NCI-H345 (cell line): ENCODE measurements at regions not wholly inside any gene's neighbourhood (a gene's known extent, or its start where the extent isn't known, plus 50 kb on each side); places are given as distances from the start of the nearest gene placed in this dataset.

Source experiments
- DNase-seq: peaks from one replicate; lab custom pipeline; 2025; lab: John Stamatoyannopoulos, UW

- no peak for DNase-seq
Observed at GRCh38 chr10:62632071-62632809, 172.3 kb upstream of the ADO start.

GRCh38 chr10:62633976-62634375 lies 170.5 kb upstream of the ADO start:
- no peak for DNase-seq

- no peak for DNase-seq
Observed at GRCh38 chr10:62634576-62634975, 169.9 kb upstream of the ADO start.

GRCh38 chr10:62635127-62635526 lies 169.4 kb upstream of the ADO start:
- DNase-seq, result no peak

- no peak for DNase-seq
Observed at GRCh38 chr10:62636825-62637248, 167.7 kb upstream of the ADO start.

GRCh38 chr10:62637249-62638061 lies 167.1 kb upstream of the ADO start:
- no peak for DNase-seq

GRCh38 chr10:62638062-62638477 lies 166.4 kb upstream of the ADO start:
- no peak for DNase-seq

GRCh38 chr10:62639144-62639543 lies 165.4 kb upstream of the ADO start:
- no peak for DNase-seq

GRCh38 chr10:62640411-62640810 lies 164.1 kb upstream of the ADO start:
- no peak for DNase-seq

GRCh38 chr10:62643606-62644587 lies 160.6 kb upstream of the ADO start:
- no peak for DNase-seq

GRCh38 chr10:62647375-62648092 lies 157.0 kb upstream of the ADO start:
- no peak for DNase-seq

- DNase-seq, result no peak
Observed at GRCh38 chr10:62648921-62649320, 155.6 kb upstream of the ADO start.

- no peak for DNase-seq
Observed at GRCh38 chr10:62650411-62650810, 154.1 kb upstream of the ADO start.

GRCh38 chr10:62651341-62651740 lies 153.2 kb upstream of the ADO start:
- no peak for DNase-seq

GRCh38 chr10:62652114-62652513 lies 152.4 kb upstream of the ADO start:
- no peak for DNase-seq

- DNase-seq, result no peak
Observed at GRCh38 chr10:62652564-62652963, 152.0 kb upstream of the ADO start.

- DNase-seq, result no peak
Observed at GRCh38 chr10:62653254-62653653, 151.3 kb upstream of the ADO start.

- DNase-seq, result no peak
Observed at GRCh38 chr10:62654966-62655336, 149.6 kb upstream of the ADO start.

- DNase-seq, result no peak
Observed at GRCh38 chr10:62655337-62655994, 149.1 kb upstream of the ADO start.

GRCh38 chr10:62657244-62657835 lies 147.2 kb upstream of the ADO start:
- DNase-seq, result no peak

GRCh38 chr10:62658516-62658915 lies 146.0 kb upstream of the ADO start:
- DNase-seq, result no peak
